IMR-90 (cell line): ENCODE measurements at regions not wholly inside any gene's neighbourhood (a gene's known extent, or its start where the extent isn't known, plus 50 kb on each side); places are given as distances from the start of the nearest gene placed in this dataset.

Experiments
- ATAC-seq: fragments of 200-7000 bp; cut with Tn5 transposase; 2 replicates; pipeline ENCODE4 v1.9.1; 2020; ENCODE audit warnings: low read depth, mild to moderate bottlenecking, moderate library complexity
- BruUV-seq: library from RNA; stranded (reverse); fragments of 400-500 nt; replicated peaks from 2 replicates; lab custom pipeline; 2021; lab: Mats Ljungman, UMichigan
- CTCF ChIA-PET: fragments of 300-600 bp; formaldehyde crosslinking; extraction: SDS; loops from one replicate; lab custom pipeline; 2021; ENCODE audit warnings: antibody characterized with exemption; lab: Yijun Ruan, JAX
- POLR2A ChIA-PET: fragments of 300-600 bp; sonication (Branson Sonifier 250); formaldehyde crosslinking; loops from one replicate; lab custom pipeline; 2022; ENCODE audit warnings: antibody characterized with exemption; ENCODE audit not compliant: unreplicated experiment; lab: Charles Lee
- DNase-seq: peaks from one replicate; pipeline ENCODE4 v3.0.0; 2013
- H2AFZ ChIP-seq: replicated peaks from 2 replicates; pipeline ENCODE3; 2013; ENCODE audit warnings: low read length, mild to moderate bottlenecking; ENCODE audit not compliant: poor library complexity
- H2AK5ac ChIP-seq: 2 replicates; pipeline ENCODE4 v1.6.1; 2013; ENCODE audit warnings: low read depth, low read length, inconsistent platforms
- H2AK9ac ChIP-seq: replicated peaks from 2 replicates; pipeline ENCODE3; 2013; ENCODE audit warnings: mild to moderate bottlenecking, low read depth, low read length, moderate library complexity; ENCODE audit not compliant: poor library complexity
- H2BK120ac ChIP-seq: 2 replicates; pipeline ENCODE4 v1.6.1; 2013; ENCODE audit warnings: low read depth, low read length, inconsistent platforms
- H2BK15ac ChIP-seq: 3 replicates; pipeline ENCODE4 v1.6.1; 2013; ENCODE audit warnings: low read depth, low read length, inconsistent platforms
- H2BK20ac ChIP-seq: 2 replicates; pipeline ENCODE4 v1.6.1; 2013; ENCODE audit warnings: low read depth, mild to moderate bottlenecking, inconsistent platforms, low read length, moderate library complexity
- H2BK5ac ChIP-seq: 2 replicates; pipeline ENCODE4 v1.6.1; 2013; ENCODE audit warnings: mild to moderate bottlenecking, low read depth, low read length, inconsistent platforms; ENCODE audit not compliant: poor library complexity, severe bottlenecking
- H3K14ac ChIP-seq: replicated peaks from 2 replicates; pipeline ENCODE4 v1.6.1; 2013; ENCODE audit warnings: low read depth, low read length, inconsistent platforms
- H3K18ac ChIP-seq: 2 replicates; pipeline ENCODE4 v1.6.1; 2013; ENCODE audit warnings: low read depth, low read length, control low read depth
- H3K23ac ChIP-seq: 2 replicates; pipeline ENCODE4 v1.6.1; 2013; ENCODE audit warnings: low read depth, low read length, inconsistent platforms
- H3K27ac ChIP-seq: 2 replicates; pipeline ENCODE4 v1.5.1; 2013; ENCODE audit warnings: mild to moderate bottlenecking, control low read depth, low read length; ENCODE audit not compliant: insufficient read depth
- H3K27me3 ChIP-seq: 2 replicates; pipeline ENCODE4 v1.6.1; 2013; ENCODE audit warnings: low read length; ENCODE audit not compliant: control insufficient read depth, insufficient read depth
- H3K36me3 ChIP-seq: 2 replicates; pipeline ENCODE4 v1.6.1; 2013; ENCODE audit warnings: low read length, mixed read lengths; ENCODE audit not compliant: control insufficient read depth, insufficient read depth
- H3K4ac ChIP-seq: 2 replicates; pipeline ENCODE4 v1.6.1; 2013; ENCODE audit warnings: low read depth, low read length, inconsistent platforms
- H3K4me1 ChIP-seq: 2 replicates; pipeline ENCODE4 v1.6.1; 2013; ENCODE audit warnings: low read length, mixed read lengths; ENCODE audit not compliant: control insufficient read depth, insufficient read depth
- H3K4me2 ChIP-seq: 2 replicates; pipeline ENCODE4 v1.6.1; 2013; ENCODE audit warnings: low read depth, mild to moderate bottlenecking, control low read depth, low read length, moderate library complexity
- H3K4me3 ChIP-seq: 2 replicates; pipeline ENCODE4 v1.5.1; 2013; ENCODE audit warnings: low read depth, mild to moderate bottlenecking, control low read depth, low read length, moderate library complexity; ENCODE audit not compliant: insufficient read depth
- H3K56ac ChIP-seq: 2 replicates; pipeline ENCODE4 v1.6.1; 2013; ENCODE audit warnings: low read length, inconsistent platforms; ENCODE audit not compliant: insufficient read depth; ENCODE audit errors: extremely low read depth
- H3K79me1 ChIP-seq, 2 experiments: 2 replicates each; pipeline ENCODE4 v1.6.1; 2013; ENCODE audit warnings: low read length in 2 of 2, inconsistent platforms in 1 of 2, low read depth in 1 of 2
- H3K9ac ChIP-seq: 2 replicates; pipeline ENCODE4 v1.6.1; 2013; ENCODE audit warnings: low read depth, low read length, control low read depth
- H3K9me1 ChIP-seq: 2 replicates; pipeline ENCODE4 v1.6.1; 2013; ENCODE audit warnings: low read length, inconsistent platforms; ENCODE audit not compliant: insufficient read depth
- H3K9me3 ChIP-seq: 2 replicates; pipeline ENCODE4 v1.6.1; 2013; ENCODE audit warnings: low read length; ENCODE audit not compliant: control insufficient read depth, insufficient read depth
- H4K20me1 ChIP-seq: 2 replicates; pipeline ENCODE4 v1.6.1; 2013; ENCODE audit warnings: low read length, inconsistent platforms; ENCODE audit not compliant: insufficient read depth
- H4K5ac ChIP-seq: 2 replicates; pipeline ENCODE4 v1.6.1; 2013; ENCODE audit warnings: mild to moderate bottlenecking, low read depth, low read length, control low read depth
- H4K8ac ChIP-seq, 2 experiments: 2 replicates each; pipeline ENCODE4 v1.6.1; 2013; ENCODE audit warnings: low read depth in 2 of 2, low read length in 2 of 2, control low read depth in 1 of 2, inconsistent platforms in 1 of 2
- H4K91ac ChIP-seq: 2 replicates; pipeline ENCODE4 v1.6.1; 2013; ENCODE audit warnings: low read depth, low read length, inconsistent platforms; ENCODE audit not compliant: insufficient read depth
- BHLHE40 ChIP-seq: fragments of 150-350 bp; IDR thresholded peaks from 2 replicates; pipeline ENCODE4 v1.6.1; 2016; ENCODE audit warnings: mild to moderate bottlenecking, low read depth, low read length
- CEBPB ChIP-seq: IDR thresholded peaks from 2 replicates; pipeline ENCODE4 v1.6.1; 2012; ENCODE audit warnings: low read depth, low read length, improper control_type of control experiment
- CHD1 ChIP-seq: IDR thresholded peaks from 2 replicates; pipeline ENCODE4 v1.6.1; 2012; ENCODE audit warnings: low read depth, low read length, improper control_type of control experiment
- CTCF ChIP-seq: conservative IDR thresholded peaks from 2 replicates; pipeline ENCODE4 v1.5.1; 2012; ENCODE audit warnings: mild to moderate bottlenecking, low read depth, low read length, improper control_type of control experiment
- ELK1 ChIP-seq: fragments of 150-350 bp; IDR thresholded peaks from 2 replicates; pipeline ENCODE4 v1.6.1; 2016; ENCODE audit warnings: low read depth, mild to moderate bottlenecking, low read length, moderate library complexity, borderline replicate concordance
- FOS ChIP-seq: fragments of 150-350 bp; IDR thresholded peaks from 2 replicates; pipeline ENCODE4 v1.6.1; 2016; ENCODE audit warnings: low read depth, low read length
- MAFK ChIP-seq: IDR thresholded peaks from 2 replicates; pipeline ENCODE4 v1.6.1; 2012; ENCODE audit warnings: low read depth, low read length, improper control_type of control experiment
- MXI1 ChIP-seq: IDR thresholded peaks from 2 replicates; pipeline ENCODE4 v1.6.1; 2012; ENCODE audit warnings: low read depth, mild to moderate bottlenecking, low read length, moderate library complexity, borderline replicate concordance
- POLR2A ChIP-seq: IDR thresholded peaks from 2 replicates; pipeline ENCODE4 v1.6.1; 2012; ENCODE audit warnings: mild to moderate bottlenecking, low read depth, low read length
- SMC3 ChIP-seq: fragments of 150-350 bp; IDR thresholded peaks from 2 replicates; pipeline ENCODE4 v1.6.1; 2016; ENCODE audit warnings: low read depth, mild to moderate bottlenecking, antibody characterized with exemption, low read length, moderate library complexity
- WGBS, 2 experiments: methylation state at CpG; one replicate each; pipeline versions ENCODE4 v1.1.5 to v1.1.7; 2013; ENCODE audit warnings: missing lambda C conversion rate in 2 of 2; ENCODE audit not compliant: insufficient read length in 1 of 2; ENCODE audit errors: extremely low coverage in 2 of 2; 5-methylcytosine and 5-hydroxymethylcytosine counted together
- dilution Hi-C: fragments of 300-500 bp; cut with HindIII; formaldehyde crosslinking; loops from one replicate; pipeline ENCODE4 v1.14.3; 2018; ENCODE audit warnings: low sequenced_read_pairs; ENCODE audit not compliant: unreplicated experiment
- in situ Hi-C: fragments of 300-500 bp; cut with MboI; formaldehyde crosslinking; loops from 3 replicates; pipeline ENCODE4 v1.14.3; 2019; ENCODE audit warnings: low sequenced_read_pairs, inconsistent platforms, mixed read lengths
- intact Hi-C: fragments of 100-400 bp; cut with micrococcal nuclease; formaldehyde crosslinking; loops from 2 replicates; pipeline ENCODE4 v1.10.0; 2022

- no TSS peak for BruUV-seq
- Histone ChIP-seq H3K9me1 (no peaks in the 10 kb centered on the region; the same call in 1 of the 2 replicates), H3K23ac (no peak overlapping the region), H2AK5ac (no peak overlapping the region), H2BK120ac (no peak overlapping the region), H3K79me1 (no peaks in the 10 kb centered on the region), H2AK9ac (no peak overlapping the region), H3K9me3 (no peaks in the 10 kb centered on the region), H4K8ac (no peak overlapping the region), H3K18ac (no peak overlapping the region), H3K9ac (no peak overlapping the region), H3K36me3 (no peaks in the 10 kb centered on the region), H2BK15ac (no peak overlapping the region), H3K56ac (no peak overlapping the region), H2AFZ (no peak overlapping the region), H3K4me3 (no peak overlapping the region), H4K20me1 (no peaks in the 10 kb centered on the region), H2BK20ac (no peak overlapping the region), H3K27ac (no peak overlapping the region), H4K5ac (no peak overlapping the region), H3K4me1 (no peaks in the 10 kb centered on the region), H3K27me3 (no peaks in the 10 kb centered on the region), H3K14ac (no peak overlapping the region), H4K91ac (no peak overlapping the region), H3K4ac (no peak overlapping the region), H2BK5ac (no peak overlapping the region), H3K4me2 (no peak overlapping the region)
- ATAC-seq = no peak
- ChIA-PET POLR2A (no interaction called here), CTCF (no interaction called here)
- DNase-seq = no peak
- dilution Hi-C loops (no loop called here), intact Hi-C loops (no loop called here), in situ Hi-C loops (no loop called here)
- no peak for TF ChIP-seq CHD1
- no peak for TF ChIP-seq CEBPB
- no peak for TF ChIP-seq FOS
- no peak for TF ChIP-seq CTCF
- no peak for TF ChIP-seq POLR2A
- no peak for TF ChIP-seq MAFK
- no peak for TF ChIP-seq MXI1
- no peak for TF ChIP-seq BHLHE40
- no peak for TF ChIP-seq ELK1
- TF ChIP-seq SMC3 = no peak
- no CpG with 5 or more reads among the region's 1 CpG for WGBS, 2 experiments
Observed at GRCh38 chr1:59110271-59110670, 186.6 kb upstream of the FGGY start.
